22Rv1 (cell line): ENCODE measurements at regions not wholly inside any gene's neighbourhood (a gene's known extent, or its start where the extent isn't known, plus 50 kb on each side); places are given as distances from the start of the nearest gene placed in this dataset.

Experiments
- CTCF ChIP-seq: fragments of 450-650 bp; IDR thresholded peaks from 2 replicates; pipeline ENCODE4 v1.5.1; 2017; ENCODE audit warnings: mild to moderate bottlenecking
- ZFX ChIP-seq: fragments of 450-650 bp; IDR thresholded peaks from 2 replicates; pipeline ENCODE4 v1.6.1; 2017; ENCODE audit warnings: antibody characterized with exemption, borderline replicate concordance

GRCh38 chrX:22389556-22390179, 117.0 kb downstream of the CBLL2 start:
- no peak for TF ChIP-seq CTCF
- no peak for TF ChIP-seq ZFX
